Esophagus (tissue), 2 donors: ENCODE measurements at regions not wholly inside any gene's neighbourhood (a gene's known extent, or its start where the extent isn't known, plus 50 kb on each side); places are given as distances from the start of the nearest gene placed in this dataset.
"Not testable (repeated sequence)": the region's sequence is repeated elsewhere in the genome, so short reads cannot be mapped to it uniquely, and the experiment has no call there.

ENCODE experiments used
- H3K27ac ChIP-seq, 2 donors: one replicate each; pipeline ENCODE4 v1.5.1; 2013; ENCODE audit warnings: low read depth in 2 of 2, mild to moderate bottlenecking in 2 of 2, inconsistent platforms in 1 of 2, low read length in 1 of 2, moderate library complexity in 1 of 2
- H3K27me3 ChIP-seq, 2 donors: one replicate each; pipeline ENCODE4 v1.6.1; 2013; ENCODE audit warnings: low read length in 2 of 2, control low read depth in 1 of 2, mild to moderate bottlenecking in 1 of 2; ENCODE audit not compliant: insufficient read depth in 2 of 2, control insufficient read depth in 1 of 2
- H3K36me3 ChIP-seq, 2 donors: one replicate each; pipeline ENCODE4 v1.6.1; 2013; ENCODE audit warnings: low read length in 1 of 2; ENCODE audit not compliant: control insufficient read depth in 2 of 2, insufficient read depth in 2 of 2
- H3K4me1 ChIP-seq, 2 donors: one replicate each; pipeline ENCODE4 v1.6.1; 2013; ENCODE audit warnings: low read length in 1 of 2; ENCODE audit not compliant: control insufficient read depth in 2 of 2, insufficient read depth in 2 of 2
- H3K4me3 ChIP-seq, 2 donors: one replicate each; pipeline ENCODE4 v1.5.1; 2013; ENCODE audit warnings: low read length in 2 of 2, mild to moderate bottlenecking in 2 of 2, low read depth in 1 of 2, moderate library complexity in 1 of 2
- H3K9me3 ChIP-seq, 2 donors: one replicate each; pipeline ENCODE4 v1.6.1; 2013; ENCODE audit warnings: mild to moderate bottlenecking in 2 of 2, low read depth in 1 of 2, low read length in 1 of 2, moderate library complexity in 1 of 2; ENCODE audit not compliant: control insufficient read depth in 2 of 2, insufficient read depth in 1 of 2
- WGBS, 2 donors: extraction: QIAGEN DNeasy Blood & Tissue Kit; methylation state at CpG; one replicate each; pipeline ENCODE4 v1.1.7; 2013; 5-methylcytosine and 5-hydroxymethylcytosine counted together
- donor health status: healthy with polysubstance abuse.
- donor health status: Bipolar disorder and iron deficiency.

DNA sequence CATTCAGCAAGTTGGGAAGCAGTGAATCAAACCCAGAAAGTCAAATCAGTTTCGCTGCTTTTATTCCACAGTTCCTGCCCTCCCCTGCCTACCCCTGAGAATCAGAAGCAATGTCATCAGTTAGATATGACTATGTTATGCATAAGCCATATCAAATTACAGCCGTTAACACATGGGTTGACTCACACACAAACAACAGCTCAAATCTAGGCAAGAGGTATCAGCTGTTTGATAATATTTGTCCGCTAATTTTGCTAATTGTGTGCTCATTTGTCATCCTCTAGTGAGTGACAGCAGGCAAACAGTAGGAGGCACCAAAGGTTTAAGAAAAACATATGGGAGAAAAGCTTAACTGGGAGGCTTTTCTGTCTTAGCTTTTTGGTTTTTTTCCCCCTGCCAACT lies 327.4 kb upstream of the CCL2 start:
- Histone ChIP-seq H3K27ac (no peak overlapping the region), H3K36me3 (no peaks in the 10 kb centered on the region), H3K4me1 (no peaks in the 10 kb centered on the region), H3K27me3 (no peaks in the 10 kb centered on the region), H3K4me3 (no peak overlapping the region), H3K9me3 (no peaks in the 10 kb centered on the region)
- 20 to 22% methylated on average over 3 of the region's 3 CpGs for WGBS, 2 donors

DNA sequence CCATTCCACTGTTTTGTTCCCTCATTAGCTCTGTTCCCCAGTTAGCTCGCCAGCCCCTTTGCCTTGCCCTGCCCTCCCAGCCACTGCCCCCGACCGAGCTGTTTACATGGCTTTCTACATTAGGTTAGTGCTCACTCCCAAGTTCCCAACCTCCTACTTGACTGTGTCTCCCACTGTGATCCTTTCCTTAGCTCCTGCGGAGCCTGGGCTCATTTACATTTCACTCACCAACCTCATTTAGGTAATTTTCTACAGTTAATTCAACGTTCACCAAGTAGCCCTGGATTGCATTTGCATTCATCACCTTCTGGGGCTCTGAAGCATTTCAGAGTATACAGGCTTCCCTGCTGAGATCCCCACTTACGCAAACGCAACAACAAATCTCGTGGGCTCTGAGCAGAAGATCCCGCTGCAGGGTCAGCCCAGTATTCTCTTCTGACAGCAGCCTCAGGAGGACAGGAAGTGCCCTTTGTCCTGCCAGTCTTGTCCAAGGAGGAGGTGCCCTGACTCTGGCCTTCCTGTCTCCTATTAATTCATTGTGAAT lies 325.8 kb upstream of the CCL2 start:
- Histone ChIP-seq H3K36me3 (no peaks in the 10 kb centered on the region), H3K9me3 (no peaks in the 10 kb centered on the region), H3K4me3 (no peak overlapping the region), H3K27me3 (no peaks in the 10 kb centered on the region), H3K27ac (no peak overlapping the region), H3K4me1 (no peaks in the 10 kb centered on the region)
- WGBS, 2 donors: 70% methylated on average over 9 of the region's 9 CpGs

DNA sequence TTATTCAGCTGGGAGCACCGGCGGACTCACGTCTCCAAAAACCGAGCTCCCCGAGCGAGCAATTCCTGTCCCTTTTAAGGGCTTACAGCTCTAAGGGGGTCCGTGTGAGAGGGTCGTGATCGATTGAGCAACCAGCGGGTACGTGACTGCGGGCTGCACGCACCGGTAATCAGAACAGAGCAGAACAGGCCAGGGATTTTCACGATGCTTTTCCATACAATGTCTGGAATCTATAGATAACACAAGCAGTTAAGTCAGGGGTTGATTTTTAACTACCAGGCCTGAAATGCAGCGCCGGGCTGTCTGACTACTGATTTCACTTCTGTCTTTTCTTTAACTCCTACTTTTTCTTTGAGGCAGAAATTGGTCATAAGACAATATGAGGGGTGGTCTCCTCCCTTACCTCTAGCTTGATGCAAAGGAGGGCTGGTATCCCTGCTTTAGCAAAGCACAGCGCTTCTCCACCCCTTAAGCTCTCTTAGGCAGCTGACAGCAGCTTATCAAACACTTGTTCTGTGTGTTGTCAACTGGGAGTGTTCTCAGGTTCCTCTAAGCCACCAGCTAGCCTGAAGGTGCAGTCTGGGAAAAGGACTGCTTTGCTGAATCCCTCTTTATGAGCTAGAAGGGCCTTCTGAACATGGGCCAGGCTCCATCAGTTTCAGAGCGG lies 323.8 kb upstream of the CCL2 start:
- H3K9me3 ChIP-seq, H3K27ac ChIP-seq, H3K36me3 ChIP-seq, H3K4me3 ChIP-seq, H3K4me1 ChIP-seq, H3K27me3 ChIP-seq: not testable (repeated sequence)
- WGBS, 2 donors: 87 to 92% methylated on average over 19 of the region's 19 CpGs

GRCh38 chr17:33932996-33933395 lies 322.1 kb upstream of the CCL2 start:
- Histone ChIP-seq H3K36me3 (no peaks in the 10 kb centered on the region), H3K9me3 (no peaks in the 10 kb centered on the region), H3K4me1 (no peaks in the 10 kb centered on the region), H3K4me3 (no peak overlapping the region), H3K27ac (no peak overlapping the region), H3K27me3 (no peaks in the 10 kb centered on the region)
- 66 to 69% methylated on average over 2 of the region's 2 CpGs for WGBS, 2 donors

GRCh38 chr17:33933576-33933975 lies 321.5 kb upstream of the CCL2 start:
- H3K27me3 ChIP-seq: no peaks in the 10 kb centered on the region
- WGBS, 2 donors: 56 to 59% methylated on average over 5 of the region's 5 CpGs

DNA sequence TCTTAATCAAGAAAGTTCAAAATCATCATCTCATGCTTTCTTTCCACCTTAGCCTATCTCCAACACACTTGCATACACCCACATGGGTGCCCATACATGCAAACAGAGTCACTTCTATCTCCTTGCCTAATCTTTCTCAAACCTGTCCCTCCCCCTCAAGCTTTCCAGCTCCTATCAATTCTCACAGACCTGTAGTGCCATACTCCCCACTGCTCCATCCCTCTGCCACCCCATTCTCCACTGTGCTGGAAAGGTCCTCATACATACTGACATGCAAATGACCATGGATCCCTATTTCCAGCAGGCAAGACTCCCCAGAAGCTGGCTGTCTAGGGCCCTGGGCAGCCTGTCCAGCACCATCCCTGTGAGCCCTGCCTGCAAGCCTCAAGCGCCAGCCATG lies 320.4 kb upstream of the CCL2 start:
- Histone ChIP-seq H3K4me1 (peaks cover 3 to 5% of the 10 kb centered on the region in 2 donors), H3K27ac (no peak overlapping the region), H3K4me3 (no peak overlapping the region), H3K9me3 (no peaks in the 10 kb centered on the region), H3K36me3 (no peaks in the 10 kb centered on the region), H3K27me3 (no peaks in the 10 kb centered on the region)
- WGBS, 2 donors: 88 to 94% methylated on average over 1 of the region's 1 CpG

More at GRCh38 chr17:33933576-33933975, 321.5 kb upstream of the CCL2 start:
- no peak overlapping the region for H3K27ac ChIP-seq
- no peak overlapping the region for H3K4me3 ChIP-seq
- H3K4me1 ChIP-seq: peaks cover 0 to 1% of the 10 kb centered on the region in 2 donors
- no peaks in the 10 kb centered on the region for H3K36me3 ChIP-seq
- H3K9me3 ChIP-seq: no peaks in the 10 kb centered on the region

GRCh38 chr17:33935822-33936221 lies 319.3 kb upstream of the CCL2 start:
- no peak overlapping the region for H3K27ac ChIP-seq
- H3K4me3 ChIP-seq: no peak overlapping the region
- no peaks in the 10 kb centered on the region for H3K27me3 ChIP-seq
- H3K36me3 ChIP-seq: no peaks in the 10 kb centered on the region
- no peaks in the 10 kb centered on the region for H3K9me3 ChIP-seq
- WGBS, 2 donors: 92 to 95% methylated on average over 4 of the region's 4 CpGs
- H3K4me1 ChIP-seq: peaks cover 3 to 5% of the 10 kb centered on the region in 2 donors

DNA sequence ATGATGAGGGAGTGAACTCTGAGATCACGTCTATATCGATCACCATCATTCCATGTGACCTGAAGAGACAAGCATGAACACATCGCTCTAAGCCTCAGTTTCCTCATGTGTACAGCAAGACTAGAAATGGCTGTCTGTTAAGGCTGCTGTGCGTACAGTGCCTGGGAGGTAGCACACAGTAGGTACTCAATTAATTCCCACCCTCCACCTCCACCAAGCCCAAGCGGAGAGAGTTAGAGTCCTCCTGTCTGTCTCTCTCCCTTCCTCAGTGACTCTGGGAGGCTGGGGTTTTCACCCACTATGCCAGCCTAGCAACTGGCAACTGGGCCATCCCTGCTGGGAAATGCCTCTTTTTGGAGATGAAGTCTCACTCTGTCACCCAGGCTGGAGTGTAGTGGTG lies 318.3 kb upstream of the CCL2 start:
- WGBS, 2 donors: 92 to 95% methylated on average over 5 of the region's 5 CpGs
- no peaks in the 10 kb centered on the region for H3K27me3 ChIP-seq
- H3K4me3 ChIP-seq: no peak overlapping the region
- H3K9me3 ChIP-seq: no peaks in the 10 kb centered on the region
- no peak overlapping the region for H3K27ac ChIP-seq
- H3K4me1 ChIP-seq: peaks cover 3 to 5% of the 10 kb centered on the region in 2 donors
- no peaks in the 10 kb centered on the region for H3K36me3 ChIP-seq

DNA sequence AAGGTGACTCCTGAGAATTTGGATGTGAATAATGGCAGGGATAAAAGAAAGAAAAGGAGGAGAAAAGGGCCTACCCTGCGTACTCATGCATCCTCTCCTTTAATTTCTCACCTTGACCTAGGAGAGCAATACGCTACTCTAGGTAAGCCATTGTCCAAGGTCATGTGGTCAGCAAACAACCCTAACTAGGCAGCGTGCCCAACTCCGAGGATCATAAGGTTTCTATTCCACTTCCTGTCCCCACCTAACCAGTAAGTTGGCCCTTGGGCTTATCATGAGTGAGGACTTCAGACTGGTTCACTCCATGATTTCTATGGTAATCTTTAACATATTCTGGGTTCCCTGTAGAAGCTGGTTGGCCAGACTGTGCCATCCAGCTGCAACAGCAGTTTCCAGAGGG lies 315.1 kb upstream of the CCL2 start:
- WGBS, 2 donors: 84 to 93% methylated on average over 4 of the region's 4 CpGs
- peaks cover 3 to 5% of the 10 kb centered on the region in 2 donors for H3K4me1 ChIP-seq
- no peak overlapping the region for H3K27ac ChIP-seq
- no peaks in the 10 kb centered on the region for H3K36me3 ChIP-seq
- H3K4me3 ChIP-seq: no peak overlapping the region
- no peaks in the 10 kb centered on the region for H3K9me3 ChIP-seq
- H3K27me3 ChIP-seq: no peaks in the 10 kb centered on the region

- Histone ChIP-seq H3K4me1 (peaks cover 3 to 5% of the 10 kb centered on the region in 2 donors), H3K4me3 (no peak overlapping the region), H3K27ac (no peak overlapping the region), H3K9me3 (no peaks in the 10 kb centered on the region), H3K36me3 (no peaks in the 10 kb centered on the region), H3K27me3 (no peaks in the 10 kb centered on the region)
- 60 to 62% methylated on average over 7 of the region's 7 CpGs for WGBS, 2 donors
These were observed 314.2 kb upstream of the CCL2 start for GRCh38 chr17:33940769-33941370.
